Prostate gland (tissue), 2 donors: ENCODE measurements at regions not wholly inside any gene's neighbourhood (a gene's known extent, or its start where the extent isn't known, plus 50 kb on each side); places are given as distances from the start of the nearest gene placed in this dataset.
"Not testable (repeated sequence)": the region's sequence is repeated elsewhere in the genome, so short reads cannot be mapped to it uniquely, and the experiment has no call there.

Source experiments
- DNase-seq: peaks from one replicate; pipeline ENCODE4 v3.0.0-alpha.2; 2019; ENCODE audit warnings: low spot score
- H3K27ac ChIP-seq, 2 donors: fragments of 200-600 bp; sonication (generic); 2 replicates each; pipeline ENCODE4 v1.5.1; 2017 to 2019
- H3K27me3 ChIP-seq: fragments of 200-600 bp; sonication (generic); replicated peaks from 2 replicates; pipeline ENCODE4 v1.5.1; 2019; ENCODE audit not compliant: insufficient read depth
- H3K36me3 ChIP-seq, 2 donors: fragments of 200-600 bp; sonication (generic); 1 replicate in 1 of 2; 2 replicates in 1 of 2; pipeline versions ENCODE4 v1.5.1 to v1.8.1; 2017 to 2019
- H3K4me1 ChIP-seq: fragments of 200-600 bp; sonication (generic); replicated peaks from 2 replicates; pipeline ENCODE4 v1.5.1; 2019
- H3K4me3 ChIP-seq, 2 donors: fragments of 200-600 bp; sonication (generic); 2 replicates each; pipeline ENCODE4 v1.5.1; 2017 to 2019
- H3K9me3 ChIP-seq: fragments of 200-600 bp; sonication (generic); 2 replicates; pipeline ENCODE4 v1.5.1; 2017
- POLR2A ChIP-seq: fragments of 450-650 bp; IDR thresholded peaks from one replicate; pipeline ENCODE4 v1.6.1; 2016; ENCODE audit warnings: antibody characterized with exemption, mild to moderate bottlenecking
- POLR2AphosphoS5 ChIP-seq: sonication (generic); formaldehyde crosslinking; IDR thresholded peaks from one replicate; pipeline ENCODE4 v1.6.1; 2017; ENCODE audit warnings: antibody characterized with exemption
- WGBS: methylation state at CpG from one replicate; pipeline ENCODE4 v1.1.5; 2018; 5-methylcytosine and 5-hydroxymethylcytosine counted together
- intact Hi-C: fragments of 100-400 bp; cut with DNase I; formaldehyde crosslinking; loops from one replicate; pipeline ENCODE4 v1.14.2; 2022
- TF ChIP-seq, protein P1 (sequence below), 4 experiments: fragments of 200-600 bp in 2 of 4; fragments of 450-650 bp in 2 of 4; sonication (generic) in 2 of 4; IDR thresholded peaks; 1 replicate in 3 of 4; 2 replicates in 1 of 4; pipeline ENCODE4 v1.5.1; 2016 to 2019; ENCODE audit warnings: antibody characterized with exemption in 4 of 4, mild to moderate bottlenecking in 2 of 4, moderate library complexity in 2 of 4

DNA sequence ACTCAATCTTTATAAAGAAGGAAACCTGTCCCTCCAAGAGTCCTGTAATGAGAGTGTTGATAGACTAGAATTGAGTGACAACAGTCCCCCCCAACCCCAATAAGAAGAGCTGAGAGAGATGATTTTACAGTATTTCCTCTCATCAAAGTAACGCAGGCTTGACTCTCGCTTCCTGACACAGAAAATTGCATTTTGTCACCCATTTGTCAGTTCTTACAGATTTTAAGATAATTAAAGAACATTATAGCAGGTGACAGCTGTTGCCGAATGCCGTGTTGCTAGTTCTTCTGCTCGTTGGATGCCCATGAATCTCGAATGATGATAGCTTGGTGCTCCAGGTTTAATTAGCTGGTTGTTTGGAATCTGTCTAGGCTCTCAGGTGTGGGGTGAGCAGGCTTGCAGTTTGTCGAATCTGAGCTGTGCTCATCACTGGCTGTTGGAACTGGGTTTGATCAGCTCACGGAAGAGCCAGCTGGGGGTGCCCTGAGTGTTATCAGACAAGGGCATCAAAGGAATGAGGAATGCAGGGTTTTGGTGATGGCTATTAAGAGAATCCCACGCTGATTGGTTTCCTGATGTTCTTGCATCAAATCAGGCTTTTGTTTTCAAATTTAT, 84.8 kb upstream of the CPHXL start:
- Histone ChIP-seq H3K4me1 (no peaks in the 10 kb centered on the region), H3K4me3 (no peak overlapping the region), H3K27ac (no peak overlapping the region), H3K9me3 (no peaks in the 10 kb centered on the region), H3K27me3 (no peaks in the 10 kb centered on the region), H3K36me3 (no peaks in the 10 kb centered on the region)
- WGBS = 69% methylated on average over 9 of the region's 9 CpGs
- no peak for TF ChIP-seq POLR2A
- TF ChIP-seq, protein P1, sequence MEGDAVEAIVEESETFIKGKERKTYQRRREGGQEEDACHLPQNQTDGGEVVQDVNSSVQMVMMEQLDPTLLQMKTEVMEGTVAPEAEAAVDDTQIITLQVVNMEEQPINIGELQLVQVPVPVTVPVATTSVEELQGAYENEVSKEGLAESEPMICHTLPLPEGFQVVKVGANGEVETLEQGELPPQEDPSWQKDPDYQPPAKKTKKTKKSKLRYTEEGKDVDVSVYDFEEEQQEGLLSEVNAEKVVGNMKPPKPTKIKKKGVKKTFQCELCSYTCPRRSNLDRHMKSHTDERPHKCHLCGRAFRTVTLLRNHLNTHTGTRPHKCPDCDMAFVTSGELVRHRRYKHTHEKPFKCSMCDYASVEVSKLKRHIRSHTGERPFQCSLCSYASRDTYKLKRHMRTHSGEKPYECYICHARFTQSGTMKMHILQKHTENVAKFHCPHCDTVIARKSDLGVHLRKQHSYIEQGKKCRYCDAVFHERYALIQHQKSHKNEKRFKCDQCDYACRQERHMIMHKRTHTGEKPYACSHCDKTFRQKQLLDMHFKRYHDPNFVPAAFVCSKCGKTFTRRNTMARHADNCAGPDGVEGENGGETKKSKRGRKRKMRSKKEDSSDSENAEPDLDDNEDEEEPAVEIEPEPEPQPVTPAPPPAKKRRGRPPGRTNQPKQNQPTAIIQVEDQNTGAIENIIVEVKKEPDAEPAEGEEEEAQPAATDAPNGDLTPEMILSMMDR (IDR thresholded peaks at IDR 0.05) = no peak
- no peak for DNase-seq
- intact Hi-C loops = no loop called here

DNA sequence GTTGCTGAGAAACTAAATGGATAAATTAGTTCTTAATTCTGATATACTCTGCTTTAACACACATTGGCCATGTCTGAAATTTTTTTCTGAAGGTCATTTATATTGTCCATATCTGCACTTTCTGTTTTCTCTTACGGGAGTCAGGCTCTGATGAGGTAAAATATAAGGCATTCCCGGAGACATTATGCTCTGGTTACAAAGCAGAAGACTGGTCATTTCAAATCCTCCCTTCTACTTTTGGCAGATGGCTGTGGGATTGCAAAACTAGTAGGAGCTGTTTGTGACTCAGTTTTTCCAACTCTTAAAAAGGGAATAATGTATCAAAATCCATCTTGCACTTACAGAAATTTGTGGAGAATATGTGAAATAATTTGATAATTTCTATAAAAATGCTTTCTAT, 92.2 kb upstream of the CPHXL start:
- 82% methylated on average over 2 of the region's 2 CpGs for whole genome bisulfite sequencing
- no peak for DNase-seq
- intact Hi-C loops = no loop called here
- Histone ChIP-seq H3K27me3 (no peaks in the 10 kb centered on the region), H3K9me3 (no peaks in the 10 kb centered on the region), H3K4me1 (no peaks in the 10 kb centered on the region), H3K4me3 (no peak overlapping the region), H3K36me3 (no peaks in the 10 kb centered on the region), H3K27ac (no peak overlapping the region)
- TF ChIP-seq POLR2AphosphoS5 (no peak), POLR2A (no peak)
- TF ChIP-seq, protein P1 (IDR thresholded peaks at IDR 0.05) = no peak

DNA sequence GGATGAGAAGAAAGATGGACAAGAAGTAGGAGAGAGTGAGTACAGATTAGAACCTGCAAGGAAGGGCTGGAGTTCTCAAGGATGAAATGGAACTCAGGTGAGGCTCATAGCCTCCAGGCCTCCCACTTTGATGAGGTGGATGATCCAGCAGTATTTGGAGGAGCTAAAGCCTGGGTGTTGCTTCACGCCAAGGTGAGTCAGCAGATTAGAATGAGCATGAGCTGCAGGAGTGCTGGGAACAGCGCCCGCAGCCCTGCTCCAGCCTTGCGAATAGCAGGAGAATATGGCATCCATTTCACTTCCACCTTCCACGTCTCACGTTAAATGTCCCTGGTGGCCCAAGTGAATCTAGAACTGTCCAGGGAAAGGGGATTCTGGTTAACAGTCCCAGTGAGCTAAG, 94.4 kb upstream of the CPHXL start:
- no peak for DNase-seq
- intact Hi-C loops = no loop called here
- H3K36me3 ChIP-seq = no peaks in the 10 kb centered on the region
- TF ChIP-seq POLR2AphosphoS5 = no peak
- no peak for TF ChIP-seq POLR2A
- TF ChIP-seq, protein P1 (IDR thresholded peaks at IDR 0.05) = no peak
- no peak overlapping the region for H3K4me3 ChIP-seq
- no peak overlapping the region for H3K27ac ChIP-seq
- H3K4me1 ChIP-seq = no peaks in the 10 kb centered on the region
- 93% methylated on average over 6 of the region's 6 CpGs for WGBS
- H3K9me3 ChIP-seq = no peaks in the 10 kb centered on the region
- no peaks in the 10 kb centered on the region for H3K27me3 ChIP-seq

DNA sequence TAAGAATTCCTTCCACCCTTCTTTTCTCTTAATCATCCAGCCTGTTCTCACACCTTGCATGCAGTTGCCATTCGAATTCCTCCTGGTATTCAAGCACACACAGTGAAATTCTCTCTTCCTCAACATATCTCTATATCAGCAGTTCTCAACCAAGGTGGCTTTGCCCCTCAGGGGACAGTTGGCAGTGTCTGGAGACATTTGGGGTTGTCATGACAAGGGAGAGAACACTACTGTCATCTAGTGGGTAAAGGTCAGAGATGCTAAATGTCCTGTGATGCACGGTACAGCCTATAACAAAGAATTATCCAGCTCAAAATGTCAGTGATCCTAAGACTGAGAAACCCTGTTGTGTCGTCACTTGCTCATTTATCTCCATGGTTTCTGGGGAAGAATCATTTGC, 94.8 kb upstream of the CPHXL start:
- Histone ChIP-seq H3K27ac (no peak overlapping the region), H3K4me1 (no peaks in the 10 kb centered on the region), H3K9me3 (no peaks in the 10 kb centered on the region), H3K36me3 (no peaks in the 10 kb centered on the region), H3K4me3 (no peak overlapping the region), H3K27me3 (no peaks in the 10 kb centered on the region)
- WGBS = 77% methylated on average over 3 of the region's 3 CpGs
- intact Hi-C loops = no loop called here
- no peak for TF ChIP-seq POLR2A
- TF ChIP-seq, protein P1 (IDR thresholded peaks at IDR 0.05) = no peak
- TF ChIP-seq POLR2AphosphoS5 = no peak
- DNase-seq = no peak

DNA sequence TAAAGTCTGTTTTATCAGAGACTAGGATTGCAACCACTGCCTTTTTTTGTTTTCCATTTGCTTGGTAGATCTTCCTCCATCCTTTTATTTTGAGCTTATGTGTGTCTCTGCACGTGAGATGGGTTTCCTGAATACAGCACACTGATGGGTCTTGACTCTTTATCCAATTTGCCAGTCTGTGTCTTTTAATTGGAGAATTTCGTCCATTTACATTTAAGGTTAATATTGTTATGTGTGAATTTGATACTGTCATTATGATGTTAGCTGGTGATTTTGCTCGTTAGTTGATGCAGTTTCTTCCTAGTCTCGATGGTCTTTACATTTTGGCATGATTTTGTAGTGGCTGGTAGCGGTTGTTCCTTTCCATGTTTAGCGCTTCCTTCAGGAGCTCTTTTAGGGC, 99.5 kb upstream of the CPHXL start:
- DNase-seq, intact Hi-C loops, H3K9me3 ChIP-seq, H3K27me3 ChIP-seq, H3K4me3 ChIP-seq, H3K4me1 ChIP-seq, H3K36me3 ChIP-seq, H3K27ac ChIP-seq: not testable (repeated sequence)
- 94% methylated on average over 6 of the region's 6 CpGs for WGBS

DNA sequence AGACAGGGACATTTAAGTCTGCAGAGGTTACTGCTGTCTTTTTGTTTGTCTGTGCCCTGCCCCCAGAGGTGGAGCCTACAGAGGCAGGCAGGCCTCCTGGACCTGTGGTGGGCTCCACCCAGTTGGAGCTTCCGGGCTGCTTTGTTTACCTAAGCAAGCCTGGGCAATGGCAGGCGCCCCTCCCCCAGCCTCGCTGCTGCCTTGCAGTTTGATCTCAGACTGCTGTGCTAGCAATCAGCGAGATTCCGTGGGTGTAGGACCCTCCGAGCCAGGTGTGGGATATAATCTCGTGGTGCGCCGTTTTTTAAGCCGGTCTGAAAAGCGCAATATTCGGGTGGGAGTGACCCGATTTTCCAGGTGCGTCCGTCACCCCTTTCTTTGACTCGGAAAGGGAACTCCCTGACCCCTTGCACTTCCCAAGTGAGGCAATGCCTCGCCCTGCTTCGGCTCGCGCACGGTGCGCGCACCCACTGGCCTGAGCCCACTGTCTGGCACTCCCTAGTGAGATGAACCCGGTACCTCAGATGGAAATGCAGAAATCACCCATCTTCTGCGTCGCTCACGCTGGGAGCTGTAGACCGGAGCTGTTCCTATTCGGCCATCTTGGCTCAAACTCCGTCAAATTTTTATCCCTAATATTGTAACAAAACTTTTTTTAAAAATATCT, 101.2 kb upstream of the CPHXL start:
- 83% methylated on average over 17 of the region's 30 CpGs for WGBS
- H3K9me3 ChIP-seq, H3K27me3 ChIP-seq, H3K4me1 ChIP-seq, H3K4me3 ChIP-seq, DNase-seq, H3K36me3 ChIP-seq, intact Hi-C loops, H3K27ac ChIP-seq: not testable (repeated sequence)

DNA sequence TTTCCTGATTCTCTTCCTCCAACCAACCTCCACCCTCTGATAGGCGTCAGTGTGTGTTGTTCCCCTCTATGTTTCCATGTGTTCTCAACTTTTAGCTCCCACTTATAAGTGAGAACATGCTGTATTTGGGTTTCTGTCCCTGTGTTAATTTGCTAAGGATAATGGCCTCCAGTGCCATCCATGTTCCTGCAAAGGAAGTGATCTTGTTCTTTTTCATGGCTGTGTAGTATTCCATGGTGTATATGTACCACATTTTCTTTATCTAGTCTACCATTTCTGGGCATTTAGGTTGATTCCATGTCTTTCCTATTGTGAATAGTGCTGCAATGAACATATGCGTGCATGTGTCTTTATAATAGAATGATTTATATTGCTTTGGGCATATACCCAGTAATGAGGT, 107.1 kb upstream of the CPHXL start:
- DNase-seq, H3K4me3 ChIP-seq, H3K27ac ChIP-seq, H3K27me3 ChIP-seq, H3K36me3 ChIP-seq, H3K9me3 ChIP-seq, intact Hi-C loops, H3K4me1 ChIP-seq: not testable (repeated sequence)
- 95% methylated on average over 2 of the region's 2 CpGs for WGBS
